GM18499 (cell line): ENCODE measurements at regions not wholly inside any gene's neighbourhood (a gene's known extent, or its start where the extent isn't known, plus 50 kb on each side); places are given as distances from the start of the nearest gene placed in this dataset.
"Not testable (repeated sequence)": the region's sequence is repeated elsewhere in the genome, so short reads cannot be mapped to it uniquely, and the experiment has no call there.

Experiments used
- ATAC-seq: cut with Tn5 transposase; IDR thresholded peaks from one replicate; pipeline ENCODE4 v1.9.1; 2021; ENCODE audit warnings: moderate number of reproducible peaks; ENCODE audit not compliant: insufficient read depth, unreplicated experiment

DNA sequence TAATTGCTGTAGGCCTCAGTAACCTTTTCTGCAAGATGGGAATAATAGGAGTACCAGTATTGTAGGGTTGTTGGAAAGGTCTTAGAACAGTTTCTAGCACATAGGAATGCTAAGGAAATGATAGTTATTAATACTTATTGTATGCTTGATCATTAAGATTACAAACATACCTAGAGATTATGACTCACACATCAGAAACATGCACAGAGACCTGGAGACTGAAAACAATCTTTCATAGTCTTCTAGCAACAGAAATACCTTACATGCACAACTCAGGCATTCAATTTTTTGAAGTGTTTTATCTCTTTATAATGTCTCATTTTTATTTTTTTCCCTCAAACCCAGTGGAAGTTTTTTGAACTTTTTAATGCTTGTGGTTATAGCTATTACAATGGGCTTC, 104.4 kb upstream of the ZBTB20 start:
- no peak for ATAC-seq

- no peak for ATAC-seq
These were observed 105.6 kb upstream of the ZBTB20 start for GRCh38 chr3:115252679-115253078.

DNA sequence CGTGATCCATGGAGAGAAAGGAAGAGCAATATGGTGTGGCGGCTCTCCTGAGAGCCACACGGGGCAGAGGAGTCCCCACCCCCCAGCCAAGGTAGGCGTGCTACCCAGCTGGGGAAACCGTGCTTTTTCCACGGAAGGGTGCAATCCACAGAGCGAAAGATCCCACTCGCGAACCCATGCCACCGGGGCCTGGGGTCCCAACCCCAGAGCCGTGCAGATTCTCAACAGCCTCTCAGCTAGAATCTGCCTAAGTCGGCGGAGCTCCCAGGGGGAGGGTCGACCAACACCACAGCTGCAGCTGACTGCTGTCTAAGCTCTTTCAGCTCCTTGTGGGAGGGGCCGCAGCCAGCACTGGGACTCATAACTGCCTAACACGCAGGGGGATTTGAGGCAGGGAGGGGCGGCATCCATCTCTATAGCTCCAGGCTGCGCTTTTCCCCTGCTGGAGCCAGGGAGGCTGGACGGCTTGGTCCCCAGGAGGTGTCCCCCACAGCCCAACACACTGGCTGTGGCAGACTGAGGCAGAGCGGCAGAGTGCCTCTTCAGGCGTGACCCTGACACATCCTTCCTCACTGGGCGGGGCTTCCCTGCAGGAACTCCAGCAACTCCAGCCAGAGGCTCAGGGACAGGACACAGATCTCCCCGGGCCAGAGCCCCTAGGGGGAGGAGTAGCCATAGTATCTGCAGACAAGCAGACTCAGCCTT, 107.6 kb upstream of the ZBTB20 start:
- ATAC-seq, result no peak

DNA sequence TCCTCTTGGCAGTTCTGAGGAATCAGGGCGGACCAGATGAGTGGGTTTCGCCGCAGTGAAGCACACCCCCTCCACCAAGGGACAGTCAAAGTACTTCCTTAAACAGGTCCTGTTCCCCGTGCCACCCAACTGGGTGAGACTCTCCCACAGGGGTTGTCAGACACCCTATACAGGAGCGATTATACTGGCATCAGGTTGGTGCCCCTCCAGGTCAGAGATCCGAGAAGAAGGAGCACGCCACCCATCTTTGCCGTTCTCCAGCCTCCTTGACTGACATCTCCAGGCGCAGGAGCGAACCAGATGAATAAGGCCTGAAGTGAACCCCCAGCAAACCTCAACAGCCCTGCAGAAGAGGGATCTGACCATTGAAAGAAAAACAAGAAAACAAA, 108.1 kb upstream of the ZBTB20 start:
- no peak for ATAC-seq

GRCh38 chr3:115270849-115271248, 123.8 kb upstream of the ZBTB20 start:
- no peak for ATAC-seq

- ATAC-seq, result no peak
These were observed 125.1 kb upstream of the ZBTB20 start for GRCh38 chr3:115272036-115272824.

DNA sequence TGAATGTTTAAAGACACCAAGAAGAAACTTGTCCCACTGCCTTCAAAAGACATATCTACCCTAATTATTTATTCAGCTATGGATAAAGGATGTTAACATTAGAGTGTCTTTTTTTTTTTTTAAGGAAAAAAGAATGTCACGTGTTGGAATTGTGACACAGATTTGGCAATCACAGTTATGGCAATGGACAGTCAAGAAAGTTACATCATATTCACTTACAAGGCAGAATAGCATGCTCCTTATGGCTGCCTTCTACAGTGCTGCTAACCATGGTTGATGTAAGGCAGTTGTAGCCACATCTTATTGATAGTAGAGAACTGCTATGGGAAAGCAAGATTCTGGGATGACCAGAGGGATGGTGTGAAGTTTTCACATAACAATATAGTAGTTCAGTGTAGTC, 128.8 kb upstream of the ZBTB20 start:
- ATAC-seq, result no peak

DNA sequence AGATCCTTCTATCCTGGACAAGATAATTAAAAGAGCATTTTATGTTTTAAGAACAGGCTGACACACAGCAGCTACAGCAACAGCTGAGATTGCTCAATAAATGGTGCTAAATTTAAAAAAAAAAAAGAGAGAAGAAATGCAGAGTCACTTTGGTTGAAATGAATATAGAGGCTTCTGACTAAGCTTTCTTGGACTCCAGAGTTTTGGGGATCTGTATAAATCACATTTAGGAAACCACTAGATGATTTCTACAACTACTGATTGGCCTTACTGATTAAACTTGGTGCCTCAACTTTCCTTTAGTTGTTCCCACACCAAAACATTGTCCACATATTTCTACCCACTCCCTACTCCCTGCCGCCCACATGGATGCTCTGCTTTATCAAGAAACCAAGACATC, 132.9 kb upstream of the ZBTB20 start:
- ATAC-seq, result no peak

- no peak for ATAC-seq
These were observed 133.4 kb upstream of the ZBTB20 start for GRCh38 chr3:115280506-115280905.

DNA sequence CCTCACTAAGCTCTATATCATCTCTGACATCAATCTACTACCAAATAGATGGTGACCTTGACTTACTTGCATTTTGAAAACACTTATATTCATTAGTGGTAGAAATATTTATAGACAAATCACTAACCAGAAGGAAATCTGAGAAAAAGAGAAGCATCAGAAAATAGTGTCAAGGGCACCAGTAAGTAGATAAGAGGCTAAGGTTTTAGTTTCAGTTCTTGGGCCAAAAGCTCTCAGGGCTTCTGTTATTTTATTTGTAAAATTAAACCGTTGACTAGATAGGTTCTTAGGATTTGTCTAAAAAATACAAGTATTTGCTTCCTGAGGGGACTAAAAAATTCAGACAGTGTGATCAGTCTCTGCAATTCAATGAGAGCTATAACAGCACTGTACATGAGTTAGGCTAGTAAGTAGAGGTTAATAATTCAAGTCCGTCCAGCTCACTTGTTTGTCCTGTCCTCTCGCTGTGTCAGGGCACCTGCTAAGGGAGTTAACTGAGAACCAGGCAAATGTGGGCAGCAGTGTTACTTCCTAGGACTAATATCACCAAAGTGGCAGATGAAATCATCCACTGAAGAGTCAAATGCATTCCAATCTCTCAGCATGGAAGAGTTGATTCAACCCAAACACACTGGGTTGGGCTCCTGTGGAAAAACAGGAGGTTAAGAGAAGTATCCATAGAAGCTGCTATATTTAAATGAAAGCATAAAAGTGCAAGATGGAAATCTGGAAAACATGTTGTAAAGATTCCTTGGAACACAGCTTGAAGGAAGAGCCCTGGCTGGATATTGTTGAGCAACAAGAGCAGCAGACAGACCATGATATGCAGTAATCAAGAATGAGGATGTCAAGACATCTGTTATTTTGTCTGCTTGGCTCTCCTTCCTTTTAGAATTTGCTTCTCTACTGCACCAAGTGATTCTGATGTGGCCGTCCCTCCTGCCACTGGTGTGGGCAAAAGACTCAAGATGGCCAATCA, 134.9 kb upstream of the ZBTB20 start:
- no peak for ATAC-seq

GRCh38 chr3:115284980-115285379, 137.9 kb upstream of the ZBTB20 start:
- ATAC-seq, result no peak

GRCh38 chr3:115286529-115287197, 139.6 kb upstream of the ZBTB20 start:
- no peak for ATAC-seq

DNA sequence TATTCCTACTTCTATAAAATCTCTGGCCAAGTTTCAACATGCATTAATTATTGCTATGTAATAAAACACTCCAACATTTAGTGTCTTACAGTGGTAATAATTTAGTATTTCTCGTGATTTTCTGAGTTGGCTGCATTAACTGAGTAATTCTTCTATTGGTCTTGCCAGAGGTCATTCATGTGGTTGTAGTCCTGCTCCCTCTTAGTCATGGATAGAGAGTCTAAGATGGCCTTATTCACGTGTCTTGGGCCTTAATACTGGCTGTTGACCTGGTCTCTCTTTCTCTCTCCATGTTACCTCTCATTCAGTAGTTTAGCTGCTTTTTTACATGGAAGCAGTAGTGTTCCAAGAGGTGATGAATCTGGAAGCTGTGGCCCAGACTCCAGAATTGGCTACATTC, 140.1 kb upstream of the ZBTB20 start:
- ATAC-seq, result no peak

GRCh38 chr3:115292131-115292530, 145.0 kb upstream of the ZBTB20 start:
- no peak for ATAC-seq

- no peak for ATAC-seq
These were observed 145.6 kb upstream of the ZBTB20 start for GRCh38 chr3:115292677-115293165.

GRCh38 chr3:115293321-115293720, 146.2 kb upstream of the ZBTB20 start:
- no peak for ATAC-seq

DNA sequence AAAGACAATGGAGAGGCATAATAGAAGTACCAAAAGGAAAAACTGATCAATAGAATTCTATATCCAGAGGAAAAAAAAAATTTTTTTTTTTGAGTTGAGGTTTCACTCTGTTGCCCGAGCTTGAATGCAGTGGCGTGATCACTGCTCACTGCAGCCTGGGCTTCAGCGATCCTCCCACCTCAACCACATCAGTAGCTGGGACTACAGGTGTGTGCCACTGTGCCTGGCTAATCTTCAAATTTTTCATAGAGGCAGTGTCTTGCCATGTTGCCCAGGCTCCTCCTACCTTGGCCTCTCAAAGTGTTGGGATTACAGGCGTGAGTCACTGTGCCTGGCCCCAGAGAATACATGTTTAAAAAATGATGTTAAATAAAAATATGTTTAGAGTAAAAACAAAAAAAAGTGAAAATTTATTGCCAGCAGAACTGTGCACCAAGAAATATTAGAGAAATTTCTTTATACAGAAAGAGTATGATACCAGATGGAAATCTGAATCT, 154.3 kb upstream of the ZBTB20 start:
- ATAC-seq, result no peak

DNA sequence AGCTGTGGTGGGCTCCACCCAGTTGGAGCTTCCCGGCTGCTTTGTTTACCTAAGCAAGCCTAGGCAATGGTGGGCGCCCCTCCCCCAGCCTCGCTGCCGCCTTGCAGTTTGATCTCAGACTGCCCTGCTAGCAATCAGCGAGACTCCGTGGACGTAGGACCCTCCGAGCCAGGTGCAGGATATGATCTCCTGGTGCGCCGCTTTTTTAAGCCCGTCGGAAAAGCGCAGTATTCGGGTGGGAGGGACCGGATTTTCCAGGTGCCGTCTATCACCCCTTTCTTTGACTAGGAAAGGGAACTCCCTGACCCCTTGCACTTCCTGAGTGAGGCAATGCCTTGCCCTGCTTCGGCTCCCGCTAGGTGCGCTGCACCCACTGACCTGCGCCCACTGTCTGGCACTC, 170.9 kb upstream of the ZBTB20 start:
- ATAC-seq, result not testable (repeated sequence)

DNA sequence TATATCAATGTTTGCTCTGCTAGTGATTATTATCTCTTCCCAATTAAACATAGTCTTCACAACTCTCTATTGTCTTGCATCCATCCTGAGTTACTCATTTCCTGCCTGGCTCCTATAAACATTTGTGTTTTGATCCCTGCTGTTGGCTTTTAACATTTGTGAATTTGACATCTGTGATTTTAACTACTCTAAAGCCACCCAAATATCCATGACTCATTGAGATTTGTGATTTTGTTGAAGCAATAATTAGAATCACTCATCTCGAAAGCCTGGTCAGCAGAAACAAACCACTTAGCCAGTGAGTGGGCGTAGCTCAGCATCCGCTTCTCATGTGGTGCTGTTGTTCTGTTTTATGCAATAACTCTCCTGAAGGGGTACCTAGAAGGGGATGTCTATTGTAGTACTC, 174.3 kb upstream of the ZBTB20 start:
- ATAC-seq, result no peak

GRCh38 chr3:115322901-115323300, 175.8 kb upstream of the ZBTB20 start:
- no peak for ATAC-seq
